ENCODE measurements at regions not wholly inside any gene's neighbourhood (a gene's known extent, or its start where the extent isn't known, plus 50 kb on each side); places are given as distances from the start of the nearest gene placed in this dataset.
"Not testable (repeated sequence)": the region's sequence is repeated elsewhere in the genome, so short reads cannot be mapped to it uniquely, and the experiment has no call there.

DNA sequence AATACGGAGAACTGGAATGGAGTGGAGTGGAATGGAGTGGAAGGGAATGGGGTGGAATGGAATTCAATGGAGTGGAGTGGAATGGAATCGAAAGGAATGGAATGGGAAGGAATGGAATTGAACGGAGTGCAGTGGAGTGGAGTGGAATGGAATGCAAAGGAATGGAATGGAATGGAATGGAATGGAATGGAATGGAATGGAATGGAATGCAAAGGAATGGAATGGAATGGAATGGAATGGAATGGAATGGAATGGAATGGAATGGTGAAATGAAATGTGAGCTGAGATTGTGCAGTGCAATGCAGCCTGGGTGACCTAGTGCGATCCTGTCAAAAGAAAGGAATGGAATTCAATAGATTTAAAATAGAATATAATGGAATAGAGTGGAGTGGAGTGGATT, 357.3 kb upstream of the WSB1 start:
- DNase-seq = not testable (repeated sequence)

DNA sequence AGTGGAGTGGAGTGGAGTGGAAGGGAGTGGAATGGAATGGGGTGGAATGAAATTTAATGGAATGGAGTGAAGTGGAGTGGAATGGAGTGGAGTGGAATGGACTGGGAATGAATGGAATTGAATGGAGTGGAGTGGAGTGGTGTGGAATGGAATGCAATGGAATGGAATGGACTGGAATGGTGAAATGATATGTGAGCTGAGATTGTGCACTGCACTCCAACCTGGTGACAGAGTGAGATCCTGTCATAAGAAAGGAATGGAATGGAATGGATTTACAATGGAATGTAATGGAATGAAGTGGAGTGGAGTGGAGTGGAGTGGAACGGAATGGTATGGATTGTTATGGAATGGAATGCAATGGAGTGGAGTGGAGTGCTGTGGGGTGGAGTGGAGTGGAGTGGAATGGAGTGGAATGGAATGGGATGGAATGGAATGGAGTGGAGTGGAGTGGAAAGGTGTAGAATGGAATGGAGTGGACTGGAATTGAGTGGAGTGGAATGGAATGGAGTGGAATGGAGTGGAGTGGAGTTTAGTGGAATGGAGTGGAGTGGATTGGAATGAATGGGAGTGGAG, 356.1 kb upstream of the WSB1 start:
- not testable (repeated sequence) for DNase-seq

DNA sequence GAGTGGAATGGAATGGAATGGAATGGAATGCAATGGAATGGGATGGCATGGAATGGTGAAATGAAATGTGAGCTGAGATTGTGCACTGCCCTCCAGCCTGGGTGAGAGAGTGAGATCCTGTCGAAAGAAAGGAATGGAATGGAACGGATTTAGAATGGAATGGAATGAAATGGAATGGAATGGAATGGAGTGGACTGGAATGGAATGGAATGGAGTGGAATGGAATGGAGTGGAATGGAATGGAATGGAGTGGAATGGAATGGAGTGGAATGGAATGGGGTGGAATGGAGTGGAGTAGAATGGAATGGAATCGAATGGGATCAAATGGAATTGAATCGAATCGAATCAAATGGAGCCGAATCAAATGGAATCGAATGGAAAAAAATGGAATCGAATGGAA, 354.2 kb upstream of the WSB1 start:
- not testable (repeated sequence) for DNase-seq

DNA sequence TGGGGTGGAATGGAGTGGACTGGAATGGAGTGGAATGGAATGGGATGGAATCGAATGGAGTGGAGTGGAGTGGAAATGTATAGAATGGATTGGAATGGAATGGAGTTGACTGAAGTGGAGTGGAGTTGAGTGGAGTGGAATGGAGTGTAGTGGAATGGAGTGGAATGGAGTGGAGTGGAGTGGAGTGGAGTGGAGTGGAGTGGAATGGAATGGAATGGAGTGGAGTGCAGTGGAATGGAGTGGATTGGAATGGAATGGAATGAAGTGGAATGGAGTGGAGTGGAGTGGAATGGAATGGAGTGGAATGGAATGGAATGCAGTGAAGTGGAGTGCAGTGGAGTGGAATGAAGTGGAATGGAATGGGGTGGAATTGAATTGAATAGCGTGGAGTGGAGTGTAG, 353.3 kb upstream of the WSB1 start:
- not testable (repeated sequence) for DNase-seq

DNA sequence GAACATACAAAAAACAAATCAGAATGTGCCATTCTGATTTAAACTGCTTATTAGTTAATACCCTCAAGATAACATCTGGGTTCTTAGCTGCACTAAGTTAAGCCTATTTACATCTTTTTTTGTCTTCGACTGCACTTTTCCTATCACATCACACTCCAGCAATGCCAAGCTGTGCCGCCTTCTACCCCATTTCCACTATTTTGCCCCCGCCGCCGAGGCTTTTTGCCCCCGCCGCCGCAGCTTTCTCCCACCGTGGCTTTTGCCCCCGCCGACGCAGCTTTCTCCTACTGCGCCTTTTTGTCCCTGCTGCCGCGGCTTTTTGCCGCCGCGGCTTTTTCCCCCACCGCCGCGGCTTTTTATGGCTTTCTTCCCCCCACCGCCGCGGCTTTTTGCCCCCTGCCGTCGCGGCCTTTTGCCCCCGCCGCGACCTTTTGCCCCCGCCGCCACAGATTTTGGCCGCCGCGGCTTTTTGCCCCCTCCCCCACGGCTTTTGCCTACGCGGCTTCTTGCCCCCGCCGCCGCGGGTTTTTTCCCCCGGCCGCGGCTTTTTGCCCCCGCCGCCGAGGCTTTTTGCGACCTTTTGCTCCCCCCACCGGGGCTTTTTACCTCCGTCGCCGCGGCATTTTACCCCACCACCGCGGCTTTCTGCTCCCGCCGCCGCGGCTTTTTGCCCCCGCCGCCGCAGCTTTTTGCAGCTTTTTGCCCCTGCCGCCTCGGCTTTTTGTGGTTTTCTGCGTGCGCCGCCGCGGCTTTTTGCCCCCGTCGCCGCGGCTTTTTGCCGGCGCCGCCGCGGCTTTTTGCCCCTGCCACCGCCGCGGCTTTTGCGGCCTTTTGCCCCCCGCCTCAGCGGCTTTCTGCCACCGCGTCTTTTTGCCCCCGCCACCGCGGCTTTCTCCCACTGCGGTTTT, 331.4 kb upstream of the WSB1 start:
- no peak for DNase-seq

DNA sequence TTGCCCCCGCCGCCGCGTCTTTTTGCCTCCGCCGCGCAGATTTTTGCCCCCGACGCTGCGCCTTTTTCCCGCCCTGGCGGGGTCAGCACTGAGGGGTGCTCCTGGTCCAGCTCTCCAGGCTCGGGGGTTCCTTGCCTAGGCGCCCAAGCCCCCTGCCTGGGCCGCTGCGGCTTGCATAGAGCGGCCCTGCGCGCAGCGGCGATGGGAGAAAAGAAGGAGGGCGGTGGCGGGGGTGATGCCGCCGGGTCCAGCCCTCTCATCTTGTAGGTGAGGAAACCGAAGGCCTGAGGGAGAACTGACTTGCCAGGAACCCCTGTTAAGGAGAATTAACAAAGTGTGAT, 330.8 kb upstream of the WSB1 start:
- no peak for DNase-seq

DNA sequence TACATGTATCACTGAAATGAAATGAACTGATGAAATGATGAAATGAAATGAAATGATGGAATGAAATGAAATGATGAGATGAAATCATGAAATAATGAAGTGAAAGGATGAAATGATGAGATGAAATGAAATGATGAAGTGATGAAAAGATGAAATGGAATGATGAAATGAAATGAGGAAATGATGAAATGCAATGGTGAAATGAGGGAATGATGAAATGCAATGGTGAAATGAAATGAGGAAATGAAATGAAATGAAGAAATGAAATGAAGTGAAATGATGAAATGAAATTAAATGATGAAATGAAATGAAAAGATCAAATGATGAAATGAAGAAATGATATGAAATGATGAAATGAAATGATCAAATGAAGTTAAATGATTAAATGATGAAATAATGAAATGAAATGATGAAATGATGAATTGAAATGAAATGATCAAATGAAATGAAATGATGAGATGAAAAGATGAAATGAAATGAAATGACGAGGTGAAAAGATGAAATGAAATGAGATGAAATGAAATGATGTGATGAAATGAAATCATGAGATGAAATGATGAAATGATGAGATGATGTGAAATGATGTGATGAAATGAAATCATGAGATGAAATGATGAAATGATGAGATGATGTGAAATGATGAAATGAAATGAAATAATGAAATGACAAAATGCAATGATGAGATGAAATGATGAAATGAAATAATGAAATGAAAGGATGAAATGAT, 327.9 kb upstream of the WSB1 start:
- not testable (repeated sequence) for DNase-seq

DNA sequence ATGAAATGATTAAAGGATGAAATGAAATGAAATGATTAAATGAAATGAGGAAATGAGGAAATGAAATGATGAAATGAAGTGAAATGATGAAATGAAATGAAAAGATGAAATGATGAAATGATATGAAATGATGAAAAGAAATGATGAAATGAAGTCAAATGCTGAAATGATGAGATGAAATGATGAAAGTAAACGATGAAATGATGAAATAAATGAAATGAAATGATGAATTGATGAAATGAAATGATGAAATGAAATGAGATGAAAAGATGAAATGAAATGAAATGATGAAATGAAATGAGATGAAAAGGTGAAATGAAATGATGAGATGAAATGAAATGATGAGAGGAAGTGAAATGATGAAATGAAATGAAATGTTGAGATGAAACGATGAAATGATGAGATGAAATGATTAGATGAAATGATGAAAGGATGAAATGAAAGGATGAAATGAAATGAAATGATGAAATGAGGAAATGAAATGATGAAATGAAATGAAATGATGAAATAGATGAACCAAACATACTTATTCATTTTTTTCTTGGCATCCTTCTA, 327.2 kb upstream of the WSB1 start:
- not testable (repeated sequence) for DNase-seq

DNA sequence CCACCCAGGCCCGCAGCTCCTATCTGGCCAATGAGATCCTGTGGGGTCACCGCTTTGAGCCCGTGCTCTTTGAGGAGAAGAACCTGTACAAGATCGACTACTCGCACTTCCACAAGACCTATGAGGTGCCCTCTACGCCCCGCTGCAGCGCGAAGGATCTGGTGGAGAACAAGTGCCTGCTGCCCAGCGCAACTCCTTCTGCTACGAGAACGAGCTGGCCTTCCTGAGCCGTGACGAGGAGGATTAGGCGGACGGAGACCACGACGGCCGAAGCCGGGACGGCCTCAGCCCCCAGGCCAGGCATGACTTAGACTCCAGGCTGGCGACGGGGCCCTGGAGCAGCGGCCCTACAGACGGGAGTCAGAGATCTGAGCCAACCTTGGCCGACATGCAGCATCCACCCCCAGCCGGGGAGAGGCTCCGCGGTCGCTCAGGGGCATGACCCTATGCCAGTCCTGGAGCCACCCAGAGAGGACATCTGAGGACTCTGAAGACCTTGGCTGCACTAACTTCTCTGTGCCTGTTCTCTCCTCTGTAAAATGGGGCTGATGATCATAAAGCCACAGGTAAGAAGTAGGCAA, 312.0 kb upstream of the WSB1 start:
- not testable (repeated sequence) for DNase-seq

DNA sequence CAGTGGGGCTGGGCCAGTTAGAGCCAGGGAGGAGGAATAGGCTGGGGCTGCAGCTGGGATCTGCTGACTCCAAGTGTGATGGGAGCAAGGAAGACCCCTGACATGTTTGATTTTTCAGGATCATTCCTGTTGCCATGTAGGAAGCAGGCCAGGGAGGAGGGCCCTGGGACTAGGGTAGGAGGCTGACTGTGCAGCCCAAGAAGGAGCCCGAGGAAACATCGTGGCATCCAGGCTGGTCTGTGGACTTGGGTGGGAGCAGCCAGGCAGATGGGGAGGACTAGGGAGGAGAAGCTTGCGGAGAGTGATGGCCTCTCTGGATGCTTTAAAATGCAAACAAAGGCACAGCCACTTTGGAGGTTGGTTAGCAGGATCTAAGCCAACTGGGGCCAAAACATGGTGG, 311.4 kb upstream of the WSB1 start:
- DNase-seq = not testable (repeated sequence)

DNA sequence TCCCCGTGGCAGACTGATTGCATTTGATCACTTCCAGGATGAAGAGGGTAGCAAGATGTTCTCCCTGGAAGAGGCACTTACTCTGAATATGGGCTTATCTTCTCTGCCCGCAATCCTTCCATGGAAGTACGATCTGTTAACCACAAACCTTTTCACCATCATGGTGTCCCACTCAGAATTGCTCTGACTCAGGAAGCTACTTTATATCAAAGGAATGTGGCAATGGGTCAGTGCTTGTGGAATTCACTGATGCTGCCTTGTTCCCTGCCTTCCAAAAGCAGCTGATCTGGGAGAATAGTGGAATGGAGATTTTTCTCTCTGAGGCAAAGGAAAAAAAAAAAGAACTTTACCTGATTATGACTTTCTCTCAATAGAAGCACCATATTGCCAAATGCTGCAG, 306.1 kb upstream of the WSB1 start:
- DNase-seq = not testable (repeated sequence)

DNA sequence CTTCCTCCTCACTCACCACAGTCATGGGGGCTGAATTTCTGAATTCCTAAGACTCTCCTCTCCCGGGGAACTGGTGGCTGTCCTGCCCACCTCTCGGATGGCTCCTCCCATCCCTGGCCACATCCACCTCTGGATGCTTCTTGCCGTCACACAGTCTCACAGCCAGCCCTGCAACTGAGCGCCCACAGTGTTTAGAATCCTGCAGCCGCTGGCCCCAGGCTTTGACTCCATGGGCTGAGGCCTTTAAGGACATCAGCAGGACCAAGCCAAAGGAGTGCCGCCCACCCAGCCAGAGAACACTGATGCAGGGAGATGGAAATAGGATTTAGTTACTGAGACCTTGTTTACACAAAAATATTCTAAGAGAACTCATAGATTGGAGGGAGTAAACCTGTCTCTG, 299.3 kb upstream of the WSB1 start:
- not testable (repeated sequence) for DNase-seq

DNA sequence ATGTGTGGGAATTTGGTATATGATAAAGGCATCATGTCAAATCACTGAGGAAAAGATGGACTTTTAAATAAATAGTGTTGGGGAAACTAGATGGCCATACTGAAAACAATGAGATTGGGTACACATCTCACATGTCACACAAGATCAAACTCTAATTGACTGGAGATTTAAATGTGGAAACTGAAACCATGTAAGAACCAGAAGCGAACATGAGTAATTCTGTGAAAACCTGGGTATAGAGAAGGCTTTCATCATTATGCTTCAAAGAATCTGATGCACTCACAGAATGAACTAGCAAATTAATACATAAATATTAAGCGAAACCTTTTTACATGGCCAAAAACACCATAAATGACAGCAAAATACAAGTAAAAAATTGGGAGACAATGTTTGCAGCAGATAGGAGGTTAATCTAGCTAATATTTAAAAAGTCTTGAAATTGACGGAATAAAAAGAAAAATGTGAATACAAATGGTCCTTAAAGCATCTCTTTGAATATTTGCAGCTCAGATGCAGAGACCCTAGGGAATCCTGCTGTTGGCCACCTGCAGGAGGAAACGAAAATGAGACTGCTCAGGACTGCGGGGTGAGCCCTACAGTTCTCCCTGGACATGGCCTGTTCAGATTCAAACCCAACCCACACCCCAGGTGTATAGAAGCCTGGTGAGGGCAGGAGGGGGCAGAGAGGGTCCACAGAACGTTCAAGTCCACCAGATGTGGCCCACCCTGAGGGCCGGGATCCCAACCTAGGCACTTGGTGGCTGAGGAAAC, 297.6 kb upstream of the WSB1 start:
- not testable (repeated sequence) for DNase-seq

DNA sequence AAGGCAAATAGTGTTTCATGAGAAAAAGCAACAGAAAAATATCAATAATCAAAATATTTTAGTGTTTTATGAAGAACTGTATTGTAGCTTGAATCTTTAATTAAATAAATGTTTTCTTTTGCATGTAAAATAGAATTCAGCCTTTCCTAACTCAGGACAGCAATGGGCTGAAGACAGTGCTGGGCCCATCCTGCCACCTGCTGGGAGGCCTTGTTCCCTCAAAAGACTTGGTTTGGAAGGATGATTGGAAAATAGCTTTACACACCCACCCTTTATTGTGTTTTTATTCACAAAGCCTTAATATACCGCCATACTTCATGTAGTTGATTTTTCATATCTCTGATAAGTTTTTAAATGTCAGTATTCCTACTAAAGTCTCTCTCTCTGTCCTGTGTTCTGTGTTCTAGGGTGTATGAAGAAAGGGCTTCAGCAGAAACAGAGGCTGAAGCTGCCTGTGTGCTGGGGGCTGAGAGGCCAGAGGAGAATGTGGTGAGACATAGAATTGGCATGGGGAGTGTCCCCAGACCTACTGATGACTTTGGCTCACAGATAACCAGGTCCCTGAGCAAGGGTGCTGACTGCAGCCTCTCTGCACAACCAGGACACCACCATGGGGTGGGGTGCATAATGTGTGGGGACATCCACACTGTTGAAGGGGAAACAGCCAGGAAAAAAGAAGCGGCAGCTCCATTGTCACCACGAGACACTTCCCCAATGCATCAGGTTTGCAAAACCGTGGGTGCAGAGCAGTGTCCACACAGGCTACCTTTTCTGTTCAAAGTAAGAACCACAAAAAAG, 286.0 kb upstream of the WSB1 start:
- DNase-seq = not testable (repeated sequence)

DNA sequence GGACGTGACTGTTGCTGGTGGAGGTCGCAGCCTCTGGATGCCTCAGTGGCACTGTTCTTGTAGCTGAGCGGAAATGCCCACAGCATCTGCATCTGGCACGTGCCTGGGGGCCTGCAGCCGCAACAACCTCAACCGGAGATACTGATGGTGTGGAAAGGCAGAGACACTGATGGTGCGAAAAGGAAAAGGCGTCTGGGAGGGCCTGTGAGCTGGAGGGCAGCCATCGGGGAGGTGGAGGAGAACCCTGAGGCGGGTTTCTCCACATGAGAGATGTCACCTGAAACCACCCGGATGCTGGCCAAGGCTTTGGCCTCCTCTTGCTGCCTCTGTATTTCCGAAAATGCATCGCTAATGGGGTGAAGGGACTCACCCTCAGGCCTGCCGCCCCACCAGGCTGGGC, 284.8 kb upstream of the WSB1 start:
- no peak for DNase-seq

DNA sequence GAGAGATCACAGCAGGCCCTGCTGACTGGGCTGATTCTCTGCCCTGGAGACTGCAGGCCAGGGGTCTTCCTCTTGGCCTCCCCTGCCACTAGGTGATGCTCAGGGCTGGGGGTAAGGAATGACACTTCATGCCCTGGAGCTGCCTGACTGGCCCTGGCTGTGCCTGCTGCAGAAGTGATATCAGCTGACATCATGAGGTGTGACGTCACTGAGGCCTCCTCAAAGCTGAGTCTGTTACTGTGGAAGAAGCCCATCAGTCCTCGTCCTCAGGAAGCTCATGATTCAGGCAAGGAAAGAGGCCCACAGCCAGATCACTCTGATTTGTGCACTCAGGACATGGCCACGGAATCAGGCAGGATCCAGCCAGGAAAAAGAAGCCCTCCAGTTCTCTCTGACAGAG, 283.8 kb upstream of the WSB1 start:
- not testable (repeated sequence) for DNase-seq

DNA sequence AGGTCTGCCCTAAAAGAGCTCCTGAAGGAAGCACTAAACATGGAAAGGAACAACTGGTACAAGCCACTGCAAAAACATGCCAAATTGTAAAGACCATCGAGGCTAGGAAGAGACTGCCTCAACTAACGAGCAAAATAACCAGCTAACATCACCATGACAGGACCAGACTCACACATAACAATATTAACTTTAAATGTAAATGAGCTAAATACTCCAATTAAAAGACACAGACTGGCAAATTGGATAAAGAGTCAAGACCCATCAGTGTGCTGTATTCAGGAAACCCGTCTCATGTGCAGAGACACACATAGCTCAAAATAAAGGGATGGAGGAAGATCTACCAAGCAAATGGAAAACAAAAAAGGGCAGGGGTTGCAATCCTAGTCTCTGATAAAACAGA, 263.4 kb upstream of the WSB1 start:
- DNase-seq = not testable (repeated sequence)

DNA sequence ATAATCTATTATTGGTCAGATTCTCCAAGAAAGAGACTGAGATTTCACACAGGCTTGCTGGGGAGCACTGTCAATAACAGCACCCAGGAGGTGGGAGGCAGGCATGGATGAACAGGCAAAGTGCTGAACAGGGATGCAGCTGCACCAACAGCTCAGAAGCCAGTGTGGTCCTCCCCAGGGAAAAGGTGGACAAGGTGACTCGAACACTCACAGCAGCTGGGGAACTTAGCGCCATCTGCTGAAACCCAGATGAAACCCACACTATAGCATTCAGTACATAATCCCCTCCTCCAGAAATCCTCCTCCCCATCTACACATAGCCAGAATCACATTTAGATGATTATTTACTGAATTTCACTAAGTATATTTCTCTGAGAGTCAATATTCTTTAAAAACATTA, 255.2 kb upstream of the WSB1 start:
- DNase-seq = peak; percentile 56

DNA sequence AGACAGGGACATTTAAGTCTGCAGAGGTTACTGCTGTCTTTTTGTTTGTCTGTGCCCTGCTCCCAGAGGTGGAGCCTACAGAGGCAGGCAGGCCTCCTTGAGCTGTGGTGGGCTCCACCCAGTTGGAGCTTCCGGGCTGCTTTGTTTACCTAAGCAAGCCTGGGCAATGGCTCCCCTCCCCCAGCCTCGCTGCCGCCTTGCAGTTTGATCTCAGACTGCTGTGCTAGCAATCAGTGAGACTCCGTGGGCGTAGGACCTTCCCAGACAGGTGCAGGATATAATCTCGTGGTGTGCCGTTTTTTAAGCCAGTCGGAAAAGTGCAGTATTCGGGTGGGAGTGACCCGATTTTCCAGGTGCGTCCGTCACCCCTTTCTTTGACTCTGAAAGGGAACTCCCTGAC, 248.9 kb upstream of the WSB1 start:
- DNase-seq = peak; percentile 13

DNA sequence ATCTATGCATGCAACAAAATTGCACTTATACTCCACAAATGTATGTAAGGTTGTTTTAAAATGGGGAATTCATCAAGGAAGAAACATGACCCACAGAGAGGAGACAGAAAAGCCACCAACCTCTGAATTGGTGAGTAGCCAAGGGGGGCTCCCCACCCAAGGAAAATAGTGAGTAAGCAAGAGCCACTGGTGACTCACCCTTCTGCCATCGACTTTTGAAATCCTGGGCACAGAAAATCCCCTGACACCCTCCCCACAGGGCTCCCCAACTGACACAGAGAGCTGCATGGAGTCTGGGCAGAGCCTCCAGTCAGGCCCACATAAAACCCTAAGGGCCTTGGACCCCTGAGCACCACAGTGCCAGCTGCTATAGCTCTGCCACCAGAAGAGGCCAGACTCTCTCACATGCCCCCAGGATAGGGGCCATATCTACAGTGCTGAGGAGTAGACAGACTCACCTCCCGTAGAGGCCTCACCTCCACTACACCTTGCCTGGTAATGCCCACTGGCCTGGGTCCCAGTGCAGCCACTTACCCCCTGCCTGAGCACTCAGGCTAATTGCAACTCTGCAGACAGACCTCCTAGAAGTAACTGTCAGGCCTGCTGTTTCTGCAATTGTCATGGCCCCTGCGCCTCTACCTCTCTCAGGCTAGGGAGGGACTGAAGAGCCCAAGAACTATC, 244.7 kb upstream of the WSB1 start:
- DNase-seq = no peak

DNA sequence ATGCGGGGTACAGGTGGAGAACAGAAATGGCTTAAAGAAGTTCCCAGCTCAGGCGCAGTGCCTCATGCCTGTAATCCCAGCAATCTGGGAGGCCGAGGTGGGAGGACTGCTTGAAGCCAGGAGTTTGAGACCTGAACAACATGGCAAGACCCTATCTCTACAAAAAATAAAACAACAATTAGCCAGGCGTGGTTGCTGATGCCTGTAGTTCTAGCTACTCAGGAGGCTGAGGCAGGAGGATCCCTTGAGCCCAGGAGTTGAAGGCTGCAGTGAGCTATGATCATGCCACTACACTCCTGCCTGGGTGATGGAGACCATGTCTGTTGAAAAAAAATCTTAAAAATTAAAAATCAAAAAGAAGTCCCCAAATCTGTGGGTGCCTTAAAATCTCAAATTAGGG, 228.3 kb upstream of the WSB1 start:
- DNase-seq = no peak

Measured in DMS153 (cell line).